ENCODE measurements at regions not wholly inside any gene's neighbourhood (a gene's known extent, or its start where the extent isn't known, plus 50 kb on each side); places are given as distances from the start of the nearest gene placed in this dataset.
A peak's percentile ranks its signal among the peaks of the same experiment; 100 is the strongest.

DNA sequence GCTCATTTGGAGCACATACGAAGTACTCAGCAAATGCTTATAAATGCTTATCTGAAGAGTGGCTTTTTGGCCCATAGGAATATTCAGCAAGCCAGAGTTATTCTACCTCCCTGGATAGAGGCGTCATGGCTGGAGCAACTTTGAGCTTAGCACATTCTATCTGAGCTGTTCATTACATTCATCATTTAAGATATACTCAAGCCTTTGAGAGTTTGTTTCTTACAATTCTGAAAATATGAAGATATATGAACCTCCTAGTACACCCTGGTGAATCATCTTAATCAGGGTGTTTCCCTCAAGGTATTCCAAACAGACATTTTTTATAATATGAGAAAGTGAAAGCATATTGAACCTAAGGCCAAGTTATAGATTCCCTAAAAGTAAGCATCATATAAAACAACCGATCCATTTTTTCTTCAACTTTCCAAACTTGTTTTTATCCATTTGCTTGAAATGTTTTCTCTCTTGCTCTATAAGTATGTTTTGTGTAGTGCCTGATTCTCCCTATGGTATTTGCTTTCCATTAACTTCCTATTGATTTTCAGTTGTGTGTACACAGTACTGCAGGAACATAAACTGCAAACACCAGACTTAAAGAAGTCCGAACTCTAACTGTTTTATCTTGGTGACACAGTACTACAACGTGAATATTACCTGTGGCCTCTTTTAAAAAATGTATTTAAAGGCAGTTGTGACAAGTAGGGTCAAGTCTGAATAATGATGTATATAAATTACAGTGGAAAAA, 139.7 kb upstream of the PTPRK start:
- TF ChIP-seq OSR1 (CRISPR knock-in tag; IDR thresholded peaks at IDR 0.05): no peak
- no peak for TF ChIP-seq ZFP3 (CRISPR knock-in tag; IDR thresholded peaks at IDR 0.05)
- TF ChIP-seq CSDC2 (CRISPR knock-in tag; IDR thresholded peaks at IDR 0.05): no peak
- TF ChIP-seq ZFP30 (CRISPR knock-in tag; IDR thresholded peaks at IDR 0.05): no peak
- TF ChIP-seq, protein P1, sequence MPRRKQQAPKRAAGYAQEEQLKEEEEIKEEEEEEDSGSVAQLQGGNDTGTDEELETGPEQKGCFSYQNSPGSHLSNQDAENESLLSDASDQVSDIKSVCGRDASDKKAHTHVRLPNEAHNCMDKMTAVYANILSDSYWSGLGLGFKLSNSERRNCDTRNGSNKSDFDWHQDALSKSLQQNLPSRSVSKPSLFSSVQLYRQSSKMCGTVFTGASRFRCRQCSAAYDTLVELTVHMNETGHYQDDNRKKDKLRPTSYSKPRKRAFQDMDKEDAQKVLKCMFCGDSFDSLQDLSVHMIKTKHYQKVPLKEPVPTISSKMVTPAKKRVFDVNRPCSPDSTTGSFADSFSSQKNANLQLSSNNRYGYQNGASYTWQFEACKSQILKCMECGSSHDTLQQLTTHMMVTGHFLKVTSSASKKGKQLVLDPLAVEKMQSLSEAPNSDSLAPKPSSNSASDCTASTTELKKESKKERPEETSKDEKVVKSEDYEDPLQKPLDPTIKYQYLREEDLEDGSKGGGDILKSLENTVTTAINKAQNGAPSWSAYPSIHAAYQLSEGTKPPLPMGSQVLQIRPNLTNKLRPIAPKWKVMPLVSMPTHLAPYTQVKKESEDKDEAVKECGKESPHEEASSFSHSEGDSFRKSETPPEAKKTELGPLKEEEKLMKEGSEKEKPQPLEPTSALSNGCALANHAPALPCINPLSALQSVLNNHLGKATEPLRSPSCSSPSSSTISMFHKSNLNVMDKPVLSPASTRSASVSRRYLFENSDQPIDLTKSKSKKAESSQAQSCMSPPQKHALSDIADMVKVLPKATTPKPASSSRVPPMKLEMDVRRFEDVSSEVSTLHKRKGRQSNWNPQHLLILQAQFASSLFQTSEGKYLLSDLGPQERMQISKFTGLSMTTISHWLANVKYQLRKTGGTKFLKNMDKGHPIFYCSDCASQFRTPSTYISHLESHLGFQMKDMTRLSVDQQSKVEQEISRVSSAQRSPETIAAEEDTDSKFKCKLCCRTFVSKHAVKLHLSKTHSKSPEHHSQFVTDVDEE (CRISPR knock-in tag; IDR thresholded peaks at IDR 0.05): no peak
- no peak for TF ChIP-seq ZNF70 (CRISPR knock-in tag; IDR thresholded peaks at IDR 0.05)
- TF ChIP-seq ZNF8 (CRISPR knock-in tag; IDR thresholded peaks at IDR 0.05): no peak
- no peak for TF ChIP-seq TCF4 (CRISPR knock-in tag; IDR thresholded peaks at IDR 0.05; ENCODE audit: borderline replicate concordance)
- peak; percentile 24; the same call in 2 of the 3 replicates for ATAC-seq

DNA sequence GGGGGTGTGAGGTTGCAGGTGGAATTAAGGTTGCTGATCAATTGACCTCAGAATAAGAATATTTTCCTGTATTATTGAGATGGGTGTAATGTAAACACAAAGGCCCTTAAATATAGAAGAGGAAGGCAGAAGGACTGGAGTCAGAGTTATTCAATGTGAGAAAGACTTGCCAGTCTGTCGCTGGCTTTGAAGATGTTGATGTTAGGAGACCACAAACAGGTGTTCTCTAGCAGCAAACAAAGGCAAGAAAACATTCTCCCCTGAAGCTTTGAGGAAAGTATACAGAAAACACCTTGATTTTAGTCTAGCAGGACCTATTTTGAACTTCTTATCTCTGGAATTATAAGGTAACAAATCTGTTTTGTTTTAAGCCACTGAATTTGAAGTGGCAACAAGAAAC, 138.9 kb upstream of the PTPRK start:
- no peak for ATAC-seq
- TF ChIP-seq ZC3H10 (CRISPR knock-in tag; IDR thresholded peaks at IDR 0.05) (no peak), ZNF565 (CRISPR knock-in tag; conservative IDR thresholded peaks at IDR 0.05; ENCODE audit: low read depth) (no peak), ESRRG (CRISPR knock-in tag; IDR thresholded peaks at IDR 0.05) (no peak), ZFP3 (CRISPR knock-in tag; IDR thresholded peaks at IDR 0.05) (no peak), RARB (CRISPR knock-in tag; IDR thresholded peaks at IDR 0.05) (no peak), GLIS3 (CRISPR knock-in tag; IDR thresholded peaks at IDR 0.05) (no peak), ZNF8 (CRISPR knock-in tag; IDR thresholded peaks at IDR 0.05) (no peak), PPARA (CRISPR knock-in tag; IDR thresholded peaks at IDR 0.05; ENCODE audit: borderline replicate concordance) (no peak), ZNF70 (CRISPR knock-in tag; IDR thresholded peaks at IDR 0.05) (no peak), CSDC2 (CRISPR knock-in tag; IDR thresholded peaks at IDR 0.05) (no peak), ZFP30 (CRISPR knock-in tag; IDR thresholded peaks at IDR 0.05) (no peak), OSR1 (CRISPR knock-in tag; IDR thresholded peaks at IDR 0.05) (no peak), SNAI2 (CRISPR knock-in tag; IDR thresholded peaks at IDR 0.05) (no peak), TOX (CRISPR knock-in tag; IDR thresholded peaks at IDR 0.05; ENCODE audit: borderline replicate concordance) (no peak)
- TF ChIP-seq, protein P2, sequence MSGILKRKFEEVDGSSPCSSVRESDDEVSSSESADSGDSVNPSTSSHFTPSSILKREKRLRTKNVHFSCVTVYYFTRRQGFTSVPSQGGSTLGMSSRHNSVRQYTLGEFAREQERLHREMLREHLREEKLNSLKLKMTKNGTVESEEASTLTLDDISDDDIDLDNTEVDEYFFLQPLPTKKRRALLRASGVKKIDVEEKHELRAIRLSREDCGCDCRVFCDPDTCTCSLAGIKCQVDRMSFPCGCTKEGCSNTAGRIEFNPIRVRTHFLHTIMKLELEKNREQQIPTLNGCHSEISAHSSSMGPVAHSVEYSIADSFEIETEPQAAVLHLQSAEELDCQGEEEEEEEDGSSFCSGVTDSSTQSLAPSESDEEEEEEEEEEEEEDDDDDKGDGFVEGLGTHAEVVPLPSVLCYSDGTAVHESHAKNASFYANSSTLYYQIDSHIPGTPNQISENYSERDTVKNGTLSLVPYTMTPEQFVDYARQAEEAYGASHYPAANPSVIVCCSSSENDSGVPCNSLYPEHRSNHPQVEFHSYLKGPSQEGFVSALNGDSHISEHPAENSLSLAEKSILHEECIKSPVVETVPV (CRISPR knock-in tag; IDR thresholded peaks at IDR 0.05): no peak
- TF ChIP-seq, protein P3, sequence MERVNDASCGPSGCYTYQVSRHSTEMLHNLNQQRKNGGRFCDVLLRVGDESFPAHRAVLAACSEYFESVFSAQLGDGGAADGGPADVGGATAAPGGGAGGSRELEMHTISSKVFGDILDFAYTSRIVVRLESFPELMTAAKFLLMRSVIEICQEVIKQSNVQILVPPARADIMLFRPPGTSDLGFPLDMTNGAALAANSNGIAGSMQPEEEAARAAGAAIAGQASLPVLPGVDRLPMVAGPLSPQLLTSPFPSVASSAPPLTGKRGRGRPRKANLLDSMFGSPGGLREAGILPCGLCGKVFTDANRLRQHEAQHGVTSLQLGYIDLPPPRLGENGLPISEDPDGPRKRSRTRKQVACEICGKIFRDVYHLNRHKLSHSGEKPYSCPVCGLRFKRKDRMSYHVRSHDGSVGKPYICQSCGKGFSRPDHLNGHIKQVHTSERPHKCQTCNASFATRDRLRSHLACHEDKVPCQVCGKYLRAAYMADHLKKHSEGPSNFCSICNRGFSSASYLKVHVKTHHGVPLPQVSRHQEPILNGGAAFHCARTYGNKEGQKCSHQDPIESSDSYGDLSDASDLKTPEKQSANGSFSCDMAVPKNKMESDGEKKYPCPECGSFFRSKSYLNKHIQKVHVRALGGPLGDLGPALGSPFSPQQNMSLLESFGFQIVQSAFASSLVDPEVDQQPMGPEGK (CRISPR knock-in tag; IDR thresholded peaks at IDR 0.05; ENCODE audit: borderline replicate concordance): no peak
- TF ChIP-seq, protein P1 (CRISPR knock-in tag; IDR thresholded peaks at IDR 0.05): no peak
- TF ChIP-seq, protein P4, sequence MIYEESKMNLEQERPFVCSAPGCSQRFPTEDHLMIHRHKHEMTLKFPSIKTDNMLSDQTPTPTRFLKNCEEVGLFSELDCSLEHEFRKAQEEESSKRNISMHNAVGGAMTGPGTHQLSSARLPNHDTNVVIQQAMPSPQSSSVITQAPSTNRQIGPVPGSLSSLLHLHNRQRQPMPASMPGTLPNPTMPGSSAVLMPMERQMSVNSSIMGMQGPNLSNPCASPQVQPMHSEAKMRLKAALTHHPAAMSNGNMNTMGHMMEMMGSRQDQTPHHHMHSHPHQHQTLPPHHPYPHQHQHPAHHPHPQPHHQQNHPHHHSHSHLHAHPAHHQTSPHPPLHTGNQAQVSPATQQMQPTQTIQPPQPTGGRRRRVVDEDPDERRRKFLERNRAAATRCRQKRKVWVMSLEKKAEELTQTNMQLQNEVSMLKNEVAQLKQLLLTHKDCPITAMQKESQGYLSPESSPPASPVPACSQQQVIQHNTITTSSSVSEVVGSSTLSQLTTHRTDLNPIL (CRISPR knock-in tag; IDR thresholded peaks at IDR 0.05; ENCODE audit: low read depth): no peak
- TF ChIP-seq, protein P5, sequence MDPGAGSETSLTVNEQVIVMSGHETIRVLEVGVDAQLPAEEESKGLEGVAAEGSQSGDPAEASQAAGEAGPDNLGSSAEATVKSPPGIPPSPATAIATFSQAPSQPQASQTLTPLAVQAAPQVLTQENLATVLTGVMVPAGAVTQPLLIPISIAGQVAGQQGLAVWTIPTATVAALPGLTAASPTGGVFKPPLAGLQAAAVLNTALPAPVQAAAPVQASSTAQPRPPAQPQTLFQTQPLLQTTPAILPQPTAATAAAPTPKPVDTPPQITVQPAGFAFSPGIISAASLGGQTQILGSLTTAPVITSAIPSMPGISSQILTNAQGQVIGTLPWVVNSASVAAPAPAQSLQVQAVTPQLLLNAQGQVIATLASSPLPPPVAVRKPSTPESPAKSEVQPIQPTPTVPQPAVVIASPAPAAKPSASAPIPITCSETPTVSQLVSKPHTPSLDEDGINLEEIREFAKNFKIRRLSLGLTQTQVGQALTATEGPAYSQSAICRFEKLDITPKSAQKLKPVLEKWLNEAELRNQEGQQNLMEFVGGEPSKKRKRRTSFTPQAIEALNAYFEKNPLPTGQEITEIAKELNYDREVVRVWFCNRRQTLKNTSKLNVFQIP (CRISPR knock-in tag; IDR thresholded peaks at IDR 0.05; ENCODE audit: borderline replicate concordance, low read depth): no peak

Data from SK-N-SH treated with all-trans-retinoic acid at 6 μM for 48 hours (cell line).